ENCODE measurements at regions not wholly inside any gene's neighbourhood (a gene's known extent, or its start where the extent isn't known, plus 50 kb on each side); places are given as distances from the start of the nearest gene placed in this dataset.
"Not testable (repeated sequence)": the region's sequence is repeated elsewhere in the genome, so short reads cannot be mapped to it uniquely, and the experiment has no call there.

- DNase-seq, result no peak
These were observed 266.8 kb downstream of the TDRD3 start for GRCh38 chr13:60663788-60664187.

- no peak for DNase-seq
These were observed 265.6 kb downstream of the TDRD3 start for GRCh38 chr13:60662595-60662994.

DNA sequence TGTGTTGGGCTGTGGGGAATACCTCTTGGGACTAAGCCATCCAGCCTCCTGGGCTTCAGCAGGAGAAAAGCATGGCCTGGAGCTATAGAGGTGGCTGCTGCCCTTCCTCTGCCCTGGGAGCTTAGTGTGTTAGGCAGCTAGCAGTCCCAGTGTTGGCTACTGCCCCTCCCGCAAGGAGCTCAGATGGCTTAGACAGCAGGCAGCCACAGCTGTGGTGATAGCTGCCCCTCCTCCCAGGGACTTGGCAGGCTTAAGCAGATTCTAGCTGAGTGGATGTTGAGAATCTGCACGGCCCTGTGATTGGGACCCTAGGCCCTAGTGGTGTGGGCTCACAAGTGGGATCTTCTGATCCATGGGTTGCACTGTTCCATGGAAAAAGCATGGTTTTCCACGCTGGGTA is 264.5 kb downstream of the TDRD3 start:
- no peak for DNase-seq

GRCh38 chr13:60657586-60657985 is 260.6 kb downstream of the TDRD3 start:
- not testable (repeated sequence) for DNase-seq

DNA sequence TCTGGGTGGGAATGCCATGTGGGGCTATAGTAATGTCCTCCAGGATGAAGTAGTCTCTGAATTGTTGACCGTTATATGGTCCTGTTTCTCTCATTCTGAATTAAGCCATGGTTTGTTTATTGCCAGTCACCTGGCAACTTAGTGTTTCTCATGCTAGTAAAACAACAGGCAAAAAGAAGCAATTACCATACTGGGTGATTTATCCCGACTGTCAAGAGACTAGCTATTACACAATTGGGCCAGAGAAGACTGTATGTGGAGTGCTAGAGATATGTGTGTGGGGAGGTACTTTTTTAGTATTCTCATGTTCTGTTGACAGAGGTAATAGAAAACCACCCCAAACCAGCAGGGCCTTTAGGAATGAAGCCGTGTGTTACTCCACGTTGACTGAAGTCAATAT is 258.2 kb downstream of the TDRD3 start:
- no peak for DNase-seq

DNA sequence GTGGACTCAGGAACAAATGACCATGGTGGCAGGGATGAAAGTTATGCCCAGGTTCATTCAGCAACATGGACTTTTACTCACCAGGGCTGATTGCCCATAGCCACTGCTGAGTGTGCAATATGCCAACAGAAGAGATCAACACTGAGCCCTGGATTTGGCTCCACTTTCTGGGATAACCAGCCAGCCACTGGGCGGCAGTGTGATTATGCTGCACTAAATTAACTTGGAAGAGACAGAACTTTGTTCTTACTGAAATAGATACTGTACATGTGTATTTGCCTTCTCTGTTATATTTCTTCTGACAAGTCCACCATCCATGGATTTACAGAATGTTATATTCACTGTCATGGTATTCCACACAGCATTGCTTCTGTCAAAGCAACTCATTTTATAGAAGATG is 257.4 kb downstream of the TDRD3 start:
- peak; percentile 2 for DNase-seq

DNA sequence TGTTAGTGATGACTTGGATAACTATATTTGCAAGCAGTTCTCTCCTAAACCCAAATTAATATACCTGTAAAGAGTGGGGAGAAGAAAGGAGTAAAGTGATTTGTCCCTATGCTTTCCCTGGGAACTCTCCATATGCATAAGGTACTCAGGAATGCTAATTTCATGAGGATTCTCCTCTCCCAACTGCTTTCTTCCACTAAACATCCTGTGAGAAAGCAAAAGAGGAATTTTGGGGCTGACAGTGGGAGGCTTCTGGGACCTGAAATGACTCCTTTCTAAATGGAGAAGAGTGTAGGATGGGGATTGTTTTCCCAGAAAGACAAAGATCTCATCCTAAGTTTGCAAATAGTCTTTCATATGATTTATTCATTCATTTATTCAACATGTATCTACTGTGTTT is 250.5 kb downstream of the TDRD3 start:
- DNase-seq, result no peak

DNA sequence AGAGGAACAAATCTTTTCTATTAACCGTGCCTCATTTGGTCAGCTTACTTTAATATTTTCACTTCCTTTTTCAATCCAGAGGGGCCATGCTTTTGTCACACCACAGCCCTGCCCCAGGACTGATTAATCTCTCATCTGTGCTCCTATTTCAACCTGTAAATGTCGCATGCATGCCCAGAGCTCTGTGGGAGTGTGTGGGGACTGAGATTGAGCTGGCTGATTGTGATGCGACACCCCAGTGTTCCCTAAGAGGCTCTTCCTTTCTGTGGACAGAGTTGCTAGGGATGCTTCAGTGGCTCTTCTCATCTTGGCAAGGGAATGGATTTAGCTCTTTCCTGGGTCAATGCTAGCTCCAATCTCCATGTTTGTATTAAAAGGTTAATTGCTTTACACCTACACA is 249.6 kb downstream of the TDRD3 start:
- no peak for DNase-seq

DNA sequence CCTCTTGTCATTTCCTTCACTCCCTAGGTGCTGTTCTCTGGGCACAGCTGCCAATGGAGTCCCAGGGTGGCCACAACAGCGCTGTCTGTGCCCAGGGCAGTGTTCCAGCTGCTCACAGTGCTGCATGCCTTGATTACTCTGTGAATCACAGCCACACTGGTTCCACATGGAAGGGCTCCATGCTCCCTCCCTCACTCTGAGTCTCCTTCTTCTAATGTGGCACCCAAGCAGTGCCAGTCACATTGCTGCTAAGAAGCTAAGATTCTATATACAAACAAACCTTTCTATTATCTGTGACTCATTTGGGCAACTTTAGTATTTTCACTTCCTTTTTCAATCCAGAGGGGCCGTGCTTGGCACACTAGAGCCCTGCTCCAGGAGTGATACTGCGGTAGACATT is 248.7 kb downstream of the TDRD3 start:
- no peak for DNase-seq

- no peak for DNase-seq
These were observed 245.5 kb downstream of the TDRD3 start for GRCh38 chr13:60642552-60642951.

DNA sequence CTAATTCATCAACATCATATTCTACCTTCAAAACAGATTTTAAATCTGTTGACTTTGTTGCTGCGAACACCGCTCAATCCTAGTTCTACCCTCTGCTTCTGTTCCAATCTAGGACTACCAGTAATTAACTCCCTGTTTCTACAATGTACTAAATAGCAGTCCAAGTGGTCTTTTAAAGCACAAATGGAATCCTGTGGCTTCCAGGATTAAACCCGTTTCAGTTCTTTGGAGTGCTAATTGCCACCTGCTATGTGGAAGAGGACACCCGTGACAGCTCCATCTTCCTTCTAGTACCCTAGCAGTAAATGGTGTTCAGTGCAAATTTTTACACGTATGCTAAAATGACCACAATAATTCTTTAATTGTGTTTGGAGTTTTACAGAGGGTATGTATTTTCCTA is 232.1 kb downstream of the TDRD3 start:
- DNase-seq, result no peak

- DNase-seq, result peak; percentile 22
These were observed 230.2 kb downstream of the TDRD3 start for GRCh38 chr13:60627071-60627686.
